Endodermal cell (in vitro differentiated cells): ENCODE measurements at regions not wholly inside any gene's neighbourhood (a gene's known extent, or its start where the extent isn't known, plus 50 kb on each side); places are given as distances from the start of the nearest gene placed in this dataset.
A peak's percentile ranks its signal among the peaks of the same experiment; 100 is the strongest.
"Not testable (repeated sequence)": the region's sequence is repeated elsewhere in the genome, so short reads cannot be mapped to it uniquely, and the experiment has no call there.

Experiments used
- DNase-seq: peaks from one replicate; pipeline ENCODE4 v3.0.0-alpha.2; 2017
- H3K27ac ChIP-seq: 2 replicates; pipeline ENCODE4 v1.5.1; 2013; ENCODE audit warnings: mild to moderate bottlenecking, low read depth, low read length, moderate library complexity
- H3K27me3 ChIP-seq: 2 replicates; pipeline ENCODE4 v1.6.1; 2013; ENCODE audit warnings: mild to moderate bottlenecking, low read length, moderate library complexity; ENCODE audit not compliant: insufficient read depth, control insufficient read depth, poor library complexity, severe bottlenecking
- H3K36me3 ChIP-seq: 2 replicates; pipeline ENCODE4 v1.7.0; 2013; ENCODE audit warnings: mild to moderate bottlenecking, low read length, moderate library complexity; ENCODE audit not compliant: control insufficient read depth, insufficient read depth
- H3K4me1 ChIP-seq: one replicate; pipeline ENCODE4 v1.7.0; 2013; ENCODE audit warnings: low read length; ENCODE audit not compliant: control insufficient read depth, insufficient read depth
- H3K4me3 ChIP-seq: 2 replicates; pipeline ENCODE4 v1.5.1; 2013; ENCODE audit warnings: mild to moderate bottlenecking, low read length, moderate library complexity
- H3K9ac ChIP-seq: 2 replicates; pipeline ENCODE4 v1.6.1; 2013; ENCODE audit warnings: mild to moderate bottlenecking, low read length, moderate library complexity; ENCODE audit not compliant: poor library complexity, severe bottlenecking; ENCODE audit errors: extremely low read depth
- H3K9me3 ChIP-seq: 2 replicates; pipeline ENCODE4 v1.6.1; 2013; ENCODE audit warnings: mild to moderate bottlenecking, low read length, moderate library complexity; ENCODE audit not compliant: control insufficient read depth
- H3K27ac Mint-ChIP-seq: 2 replicates; pipeline ENCODE4 v1.8.0; 2020; ENCODE audit warnings: mixed read lengths
- H3K27me3 Mint-ChIP-seq: 2 replicates; pipeline ENCODE4 v1.8.0; 2021; ENCODE audit warnings: mild to moderate bottlenecking, mixed read lengths; ENCODE audit not compliant: insufficient read depth
- H3K36me3 Mint-ChIP-seq: 2 replicates; pipeline ENCODE4 v1.8.0; 2020; ENCODE audit warnings: low read depth, mixed read lengths
- H3K4me1 Mint-ChIP-seq: 2 replicates; pipeline ENCODE4 v1.8.0; 2020; ENCODE audit warnings: mixed read lengths
- H3K4me3 Mint-ChIP-seq: 2 replicates; pipeline ENCODE4 v1.8.0; 2020; ENCODE audit warnings: mild to moderate bottlenecking, moderate library complexity, mixed read lengths
- H3K9me3 Mint-ChIP-seq: 2 replicates; pipeline ENCODE4 v1.8.0; 2020; ENCODE audit warnings: mild to moderate bottlenecking, mixed read lengths
- CTCF ChIP-seq: fragments of 200-600 bp; sonication (generic); conservative IDR thresholded peaks from 2 replicates; pipeline ENCODE4 v1.5.0; 2021; ENCODE audit warnings: antibody characterized with exemption, mild to moderate bottlenecking
- WGBS, 2 experiments: methylation state at CpG; one replicate each; pipeline versions ENCODE4 v1.1.5 to v1.1.7; 2013; ENCODE audit warnings: missing lambda C conversion rate in 2 of 2, mixed read lengths in 1 of 2; ENCODE audit not compliant: insufficient coverage in 1 of 2, insufficient read length in 1 of 2; 5-methylcytosine and 5-hydroxymethylcytosine counted together

- Histone ChIP-seq H3K4me1 (no peaks in the 10 kb centered on the region), H3K4me3 (no peak overlapping the region), H3K9ac (no peak overlapping the region), H3K27me3 (no peaks in the 10 kb centered on the region), H3K9me3 (no peaks in the 10 kb centered on the region), H3K27ac (no peak overlapping the region), H3K36me3 (no peaks in the 10 kb centered on the region)
- no peaks in the 10 kb centered on the region for H3K27me3 Mint-ChIP-seq
- no peak for TF ChIP-seq CTCF
- no peak overlapping the region for H3K27ac Mint-ChIP-seq
- WGBS, 2 experiments: 72% methylated on average over 4 of the region's 4 CpGs; no CpG with 5 or more reads in 1 of the 2 experiments
- no peak for DNase-seq
- peaks cover 11% of the 10 kb centered on the region for H3K4me1 Mint-ChIP-seq
- no peaks in the 10 kb centered on the region for H3K9me3 Mint-ChIP-seq
- H3K36me3 Mint-ChIP-seq: no peaks in the 10 kb centered on the region
- H3K4me3 Mint-ChIP-seq: no peak overlapping the region
Observed at GRCh38 chr12:126451809-126452208, 1386.6 kb downstream of the AACS start.

GRCh38 chr12:126452686-126453085, 1387.5 kb downstream of the AACS start:
- not testable (repeated sequence) for H3K27ac ChIP-seq, DNase-seq, H3K4me3 Mint-ChIP-seq, H3K4me3 ChIP-seq, H3K36me3 ChIP-seq, H3K36me3 Mint-ChIP-seq, H3K9me3 Mint-ChIP-seq, H3K9ac ChIP-seq, H3K9me3 ChIP-seq, H3K27me3 ChIP-seq, H3K27ac Mint-ChIP-seq, H3K27me3 Mint-ChIP-seq, H3K4me1 ChIP-seq
- 97 to 100% methylated on average over 6 to 9 of the region's 9 CpGs for WGBS, 2 experiments
- H3K4me1 Mint-ChIP-seq: peaks cover 11% of the 10 kb centered on the region

- no peaks in the 10 kb centered on the region for H3K36me3 Mint-ChIP-seq
- H3K27me3 ChIP-seq: no peaks in the 10 kb centered on the region
- H3K9ac ChIP-seq: no peak overlapping the region
- H3K9me3 Mint-ChIP-seq: no peaks in the 10 kb centered on the region
- no peaks in the 10 kb centered on the region for H3K9me3 ChIP-seq
- H3K27ac Mint-ChIP-seq: peak overlapping the region; percentile 56
- no peak overlapping the region for H3K4me3 ChIP-seq
- 81 to 94% methylated on average over 3 to 5 of the region's 5 CpGs for WGBS, 2 experiments
- peaks cover 3% of the 10 kb centered on the region for H3K27me3 Mint-ChIP-seq
- DNase-seq: no peak
- no peaks in the 10 kb centered on the region for H3K36me3 ChIP-seq
- peak overlapping the region; percentile 53 for H3K27ac ChIP-seq
- H3K4me1 ChIP-seq: no peaks in the 10 kb centered on the region
- H3K4me3 Mint-ChIP-seq: no peak overlapping the region
- peaks cover 11% of the 10 kb centered on the region for H3K4me1 Mint-ChIP-seq
- TF ChIP-seq CTCF: no peak
Observed at GRCh38 chr12:126454581-126454980, 1389.3 kb downstream of the AACS start.

- no peaks in the 10 kb centered on the region for H3K9me3 Mint-ChIP-seq
- H3K4me3 Mint-ChIP-seq: no peak overlapping the region
- DNase-seq: no peak
- Histone ChIP-seq H3K9ac (no peak overlapping the region), H3K27me3 (no peaks in the 10 kb centered on the region), H3K27ac (no peak overlapping the region), H3K9me3 (no peaks in the 10 kb centered on the region), H3K4me3 (no peak overlapping the region), H3K4me1 (no peaks in the 10 kb centered on the region), H3K36me3 (no peaks in the 10 kb centered on the region)
- H3K27me3 Mint-ChIP-seq: peaks cover 8% of the 10 kb centered on the region
- no peak overlapping the region for H3K27ac Mint-ChIP-seq
- no peaks in the 10 kb centered on the region for H3K36me3 Mint-ChIP-seq
- no peak for TF ChIP-seq CTCF
- H3K4me1 Mint-ChIP-seq: peaks cover 11% of the 10 kb centered on the region
- 93 to 100% methylated on average over 1 to 13 of the region's 13 CpGs for WGBS, 2 experiments
Observed at GRCh38 chr12:126457776-126458175, 1392.5 kb downstream of the AACS start.
